HepG2 (cell line): ENCODE measurements at regions not wholly inside any gene's neighbourhood (a gene's known extent, or its start where the extent isn't known, plus 50 kb on each side); places are given as distances from the start of the nearest gene placed in this dataset.

ENCODE experiments used
- ASH2L ChIP-seq: fragments of 300-600, 200-600 bp; sonication (generic); IDR thresholded peaks from 2 replicates; pipeline ENCODE4 v1.7.0; 2017; ENCODE audit warnings: low read depth, mild to moderate bottlenecking, moderate library complexity, mixed read lengths, low read length; ENCODE audit not compliant: insufficient read length
- BHLHE40 ChIP-seq: IDR thresholded peaks from 2 replicates; pipeline ENCODE4 v1.6.1; 2011; ENCODE audit warnings: low read length, improper control_type of control experiment
- CEBPB ChIP-seq: IDR thresholded peaks from 2 replicates; pipeline ENCODE4 v1.6.1; 2011; ENCODE audit warnings: low read depth, low read length, improper control_type of control experiment, borderline replicate concordance
- CENPX ChIP-seq: sonication (generic); formaldehyde crosslinking; IDR thresholded peaks from 2 replicates; pipeline ENCODE4 v1.9.0; 2021; ENCODE audit warnings: mild to moderate bottlenecking, missing genetic modification reagents, moderate library complexity
- CERS6 ChIP-seq: sonication (generic); formaldehyde crosslinking; IDR thresholded peaks from 2 replicates; pipeline ENCODE4 v1.5.0; 2020; ENCODE audit warnings: missing genetic modification reagents
- CREM ChIP-seq, 2 experiments: sonication (generic) in 1 of 2; formaldehyde crosslinking in 1 of 2; IDR thresholded peaks; 2 replicates each; pipeline versions ENCODE4 v1.4.0 to v1.6.1; 2016 to 2020; ENCODE audit warnings: antibody characterized with exemption in 1 of 2, mild to moderate bottlenecking in 1 of 2, missing genetic modification reagents in 1 of 2
- EP300 ChIP-seq, 3 experiments: sonication (generic) in 1 of 3; formaldehyde crosslinking in 1 of 3; IDR thresholded peaks; 2 replicates each; pipeline versions ENCODE4 v1.5.1 to v1.6.1; 2011 to 2020; ENCODE audit warnings: low read depth in 2 of 3, low read length in 2 of 3, borderline replicate concordance in 1 of 3, improper control_type of control experiment in 1 of 3, mild to moderate bottlenecking in 1 of 3, missing genetic modification reagents in 1 of 3, moderate library complexity in 1 of 3
- FOSL1 ChIP-seq: sonication (generic); formaldehyde crosslinking; IDR thresholded peaks from 2 replicates; pipeline ENCODE4 v1.9.0; 2021; ENCODE audit warnings: missing genetic modification reagents, borderline replicate concordance
- FOXA1 ChIP-seq, 2 experiments: fragments of 450-650 bp in 1 of 2; sonication (generic) in 1 of 2; formaldehyde crosslinking in 1 of 2; IDR thresholded peaks; 2 replicates each; pipeline versions ENCODE4 v1.4.0 to v1.6.1; 2016 to 2020; ENCODE audit warnings: missing genetic modification reagents in 1 of 2
- MED1 ChIP-seq: sonication (generic); formaldehyde crosslinking; IDR thresholded peaks from 2 replicates; pipeline ENCODE4 v1.4.0; 2020; ENCODE audit warnings: missing genetic modification reagents
- MEF2D ChIP-seq: sonication (generic); formaldehyde crosslinking; IDR thresholded peaks from 2 replicates; pipeline ENCODE4 v1.5.1; 2020; ENCODE audit warnings: mild to moderate bottlenecking, missing genetic modification reagents
- MZF1 ChIP-seq: sonication (generic); formaldehyde crosslinking; IDR thresholded peaks from 2 replicates; pipeline ENCODE4 v1.8.1; 2023; ENCODE audit warnings: mild to moderate bottlenecking, missing genetic modification reagents, borderline replicate concordance
- NAIF1 ChIP-seq: sonication (generic); formaldehyde crosslinking; IDR thresholded peaks from 2 replicates; pipeline ENCODE4 v1.5.0; 2020; ENCODE audit warnings: mild to moderate bottlenecking, missing genetic modification reagents, borderline replicate concordance
- PCBP2 ChIP-seq: fragments of 200-400 bp; formaldehyde crosslinking; optimal IDR thresholded peaks from 2 replicates; pipeline ENCODE3; 2018; ENCODE audit warnings: low read length, low read depth; ENCODE audit not compliant: poor library complexity, severe bottlenecking
- PITX1 ChIP-seq: sonication (generic); formaldehyde crosslinking; IDR thresholded peaks from 2 replicates; pipeline ENCODE4 v1.5.1; 2020; ENCODE audit warnings: mild to moderate bottlenecking, missing genetic modification reagents
- SIX1 ChIP-seq: sonication (generic); formaldehyde crosslinking; IDR thresholded peaks from 2 replicates; pipeline ENCODE4 v1.4.0; 2020; ENCODE audit warnings: missing genetic modification reagents, borderline replicate concordance
- TBX3 ChIP-seq: fragments of 450-650 bp; IDR thresholded peaks from 2 replicates; pipeline ENCODE4 v1.6.1; 2017; ENCODE audit warnings: antibody characterized with exemption, mild to moderate bottlenecking, inconsistent platforms, borderline replicate concordance
- THRA ChIP-seq: sonication (generic); formaldehyde crosslinking; IDR thresholded peaks from 2 replicates; pipeline ENCODE4 v1.4.0; 2020; ENCODE audit warnings: missing genetic modification reagents, borderline replicate concordance
- XBP1 ChIP-seq: sonication (generic); formaldehyde crosslinking; IDR thresholded peaks from 2 replicates; pipeline ENCODE4 v1.5.0; 2020; ENCODE audit warnings: missing genetic modification reagents
- ZNF230 ChIP-seq: sonication (generic); formaldehyde crosslinking; IDR thresholded peaks from 2 replicates; pipeline ENCODE4 v1.4.0; 2020; ENCODE audit warnings: mild to moderate bottlenecking, missing genetic modification reagents
- ZNF354B ChIP-seq: sonication (generic); formaldehyde crosslinking; IDR thresholded peaks from 2 replicates; pipeline ENCODE4 v1.8.0; 2022; ENCODE audit warnings: mild to moderate bottlenecking, missing genetic modification reagents
- ZNF432 ChIP-seq: sonication (generic); formaldehyde crosslinking; IDR thresholded peaks from 2 replicates; pipeline ENCODE4 v1.5.0; 2020; ENCODE audit warnings: missing genetic modification reagents, mild to moderate bottlenecking, borderline replicate concordance
- ZNF777 ChIP-seq: sonication (generic); formaldehyde crosslinking; IDR thresholded peaks from 2 replicates; pipeline ENCODE4 v1.4.0; 2020; ENCODE audit warnings: missing genetic modification reagents
- ZNF83 ChIP-seq: sonication (generic); formaldehyde crosslinking; IDR thresholded peaks from 2 replicates; pipeline ENCODE4 v1.4.0; 2020; ENCODE audit warnings: missing genetic modification reagents, mild to moderate bottlenecking, borderline replicate concordance

GRCh38 chr6:12371641-12372146, 81.5 kb downstream of the EDN1 start (continued):
- peak; percentile 57; the same call in 1 of the 2 replicates for TF ChIP-seq XBP1 (CRISPR knock-in tag)
- TF ChIP-seq ASH2L: peak; percentile 38
- TF ChIP-seq PITX1 (CRISPR knock-in tag): peak; percentile 22
- no peak for TF ChIP-seq ZNF354B (CRISPR knock-in tag)
- no peak for TF ChIP-seq TBX3
- no peak for TF ChIP-seq FOXA1 (IDR thresholded peaks at IDR 0.05)
- peak; percentile 73 for TF ChIP-seq FOXA1 (CRISPR knock-in tag; IDR thresholded peaks at IDR 0.05)
- TF ChIP-seq THRA (CRISPR knock-in tag): peak; percentile 67; the same call in 1 of the 2 replicates
- TF ChIP-seq FOSL1 (CRISPR knock-in tag): peak; percentile 78; the same call in 1 of the 2 replicates
- no peak for TF ChIP-seq CENPX (CRISPR knock-in tag)
- TF ChIP-seq ZNF83: no peak
- peak; percentile 99 for TF ChIP-seq MEF2D (CRISPR knock-in tag)
- 0 out of 2 replicates have a peak, but pooled peaks have one; percentile 30 for TF ChIP-seq NAIF1 (CRISPR knock-in tag)
- TF ChIP-seq EP300 (IDR thresholded peaks at IDR 0.05; ENCODE audit: low read depth in 2 of 2, low read length in 2 of 2): peak in 1 of 2 experiments; percentile 70; a peak in 1 of 4 replicates
- TF ChIP-seq EP300 (CRISPR knock-in tag; IDR thresholded peaks at IDR 0.05; ENCODE audit: borderline replicate concordance): peak; percentile 19; the same call in 1 of the 2 replicates
- TF ChIP-seq MZF1 (CRISPR knock-in tag): no peak
- TF ChIP-seq ZNF230 (CRISPR knock-in tag): no peak
- TF ChIP-seq PCBP2: no peak
- peak; percentile 43; the same call in 1 of the 2 replicates for TF ChIP-seq CEBPB
- TF ChIP-seq BHLHE40: no peak
- no peak for TF ChIP-seq CERS6 (CRISPR knock-in tag)
- peak; percentile 35; the same call in 1 of the 2 replicates for TF ChIP-seq SIX1 (CRISPR knock-in tag)
- peak; percentile 55 for TF ChIP-seq CREM (IDR thresholded peaks at IDR 0.05)
- TF ChIP-seq CREM (CRISPR knock-in tag; IDR thresholded peaks at IDR 0.05): no peak
- no peak for TF ChIP-seq ZNF777
- no peak for TF ChIP-seq ZNF432
- TF ChIP-seq MED1 (CRISPR knock-in tag): peak; percentile 65
